Stimulated activated CD4-positive, alpha-beta T cell treated with anti-CD3 and anti-CD28 coated beads, Interleukin-15, amount 100 ng/mL, for 48 hours (primary cell): ENCODE measurements at regions not wholly inside any gene's neighbourhood (a gene's known extent, or its start where the extent isn't known, plus 50 kb on each side); places are given as distances from the start of the nearest gene placed in this dataset.

Experiments
- DNase-seq, 2 donors: peaks; one replicate each; pipeline ENCODE4 v3.0.0-alpha.2; 2020; ENCODE audit warnings: low read depth in 2 of 2

DNA sequence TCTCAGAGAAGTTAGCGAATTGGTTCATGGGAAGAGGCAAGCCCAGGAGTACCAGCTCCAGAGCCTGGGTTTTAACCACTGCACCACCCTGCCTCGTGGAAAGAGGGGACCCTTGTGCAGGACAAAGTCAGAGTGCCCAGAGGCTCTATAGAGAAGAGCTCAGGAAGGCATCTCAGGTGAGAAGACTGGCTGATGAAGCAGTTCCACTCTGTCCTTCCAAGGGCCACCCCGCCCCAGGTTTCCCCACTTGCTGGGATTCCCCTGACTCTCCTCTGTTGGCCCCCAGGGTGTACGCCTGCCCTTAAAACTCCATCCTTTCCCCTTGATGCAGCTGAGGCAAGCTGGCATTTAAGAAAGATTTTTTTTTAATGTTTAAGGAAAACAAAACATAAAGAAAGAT, 265.8 kb downstream of the BUD13 start:
- DNase-seq: no peak

DNA sequence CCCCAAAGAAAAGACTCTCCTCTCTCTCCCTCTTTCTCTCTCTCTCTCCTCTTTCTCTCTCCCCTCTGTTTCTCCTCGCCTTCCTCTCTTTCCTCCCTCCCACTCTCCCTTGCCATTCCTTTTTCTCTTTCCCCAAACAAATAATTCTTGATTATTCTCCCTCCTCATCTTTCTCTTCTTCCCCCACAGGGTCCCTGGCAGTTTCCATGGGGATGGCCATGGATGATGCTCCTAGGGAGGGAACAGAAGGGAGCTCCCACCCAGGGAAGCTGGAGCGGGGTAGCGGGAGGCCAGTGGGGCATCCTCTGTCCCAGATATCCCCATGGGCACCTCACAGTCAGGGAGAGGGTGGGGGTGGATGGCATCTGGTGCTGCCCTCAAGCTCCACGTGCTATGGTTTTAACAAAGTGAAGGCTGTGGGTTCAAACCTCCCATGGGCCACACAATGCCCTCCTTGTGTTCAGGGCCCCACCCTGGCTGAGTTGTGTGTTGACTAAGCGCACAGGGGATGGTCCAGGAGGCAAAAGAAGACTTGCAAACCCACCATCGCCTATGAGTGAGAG, 266.4 kb downstream of the BUD13 start:
- DNase-seq: no peak

DNA sequence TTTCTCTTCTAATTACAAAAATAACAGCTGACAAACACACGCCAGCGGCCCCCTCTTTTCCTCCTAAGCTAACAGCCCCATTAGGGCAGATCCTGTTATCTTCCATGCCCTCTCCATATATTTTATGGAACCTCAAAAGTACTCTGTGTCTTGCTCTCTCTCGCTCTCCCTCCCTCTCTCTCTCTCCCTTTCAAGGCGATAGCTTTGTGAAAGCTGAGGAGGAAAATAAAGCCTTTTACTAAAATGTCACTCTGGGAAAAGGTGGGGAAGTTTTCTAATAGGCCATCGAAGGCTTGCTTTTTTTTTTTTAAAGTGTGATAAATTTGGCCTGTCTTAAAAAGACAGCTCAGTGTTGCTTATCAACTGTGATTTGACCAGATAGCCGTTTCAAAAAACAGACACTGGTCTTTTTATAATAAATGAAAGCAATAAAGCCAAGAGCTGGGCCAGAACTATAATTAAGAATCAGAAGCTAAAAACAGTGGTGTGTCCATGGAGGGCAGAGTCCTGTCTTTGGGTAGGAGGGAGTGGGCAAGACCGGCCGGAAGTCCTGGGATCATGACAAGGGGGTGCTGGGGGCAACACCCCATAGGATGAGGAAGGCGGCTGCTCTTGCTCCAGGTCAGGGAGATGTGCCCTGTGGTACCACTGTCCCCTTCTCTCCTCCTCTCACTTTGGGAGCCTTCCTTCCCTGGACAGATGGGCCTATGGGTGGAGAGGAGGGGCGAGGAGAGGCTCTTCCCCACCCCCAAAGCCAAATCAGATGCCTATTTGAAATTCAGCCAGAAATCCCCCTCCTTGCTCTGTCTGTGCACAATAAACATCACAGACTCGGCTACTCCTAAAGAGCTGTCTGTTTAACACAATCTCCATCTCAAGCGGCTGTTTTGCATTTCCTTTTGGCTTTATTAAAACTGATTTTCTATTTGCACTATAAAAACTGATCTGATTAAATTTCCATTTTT, 267.2 kb downstream of the BUD13 start:
- no peak for DNase-seq

DNA sequence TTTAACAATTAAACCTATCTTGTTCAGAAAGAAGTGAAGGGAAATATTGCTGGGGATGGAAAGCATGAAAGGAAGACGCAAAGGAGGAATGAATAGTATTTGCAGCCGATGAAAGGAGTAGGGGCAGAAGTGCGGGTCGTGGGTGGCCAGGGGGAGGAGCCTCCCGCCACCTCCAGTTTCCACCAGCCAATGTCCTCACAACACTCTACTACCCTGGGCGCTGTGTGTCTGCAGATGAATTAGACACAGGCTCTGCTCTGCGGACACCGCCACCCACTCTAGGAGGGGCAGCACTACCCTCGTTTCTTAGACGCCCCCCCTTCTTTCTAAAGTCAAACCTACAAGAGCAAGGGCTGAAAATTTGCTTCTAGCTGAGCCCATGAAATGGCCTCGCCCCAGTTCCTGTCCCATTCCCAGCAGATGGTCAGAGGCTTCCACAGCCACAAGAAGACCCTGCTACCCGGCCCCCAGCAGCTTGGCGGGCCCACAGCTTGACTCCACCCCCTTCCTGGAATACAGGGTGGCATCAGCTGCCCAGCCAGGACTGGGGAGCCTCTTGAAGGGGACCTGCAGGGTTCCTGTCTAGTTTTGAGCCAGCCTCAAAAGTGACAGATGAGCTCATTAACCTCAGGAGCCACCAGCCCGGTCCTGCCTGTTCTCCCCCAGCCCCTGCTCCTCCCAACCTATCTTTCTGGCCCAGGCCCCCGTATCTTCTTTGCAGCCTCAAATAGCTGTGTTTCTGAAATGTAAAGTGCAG, 268.1 kb downstream of the BUD13 start:
- DNase-seq: no peak

DNA sequence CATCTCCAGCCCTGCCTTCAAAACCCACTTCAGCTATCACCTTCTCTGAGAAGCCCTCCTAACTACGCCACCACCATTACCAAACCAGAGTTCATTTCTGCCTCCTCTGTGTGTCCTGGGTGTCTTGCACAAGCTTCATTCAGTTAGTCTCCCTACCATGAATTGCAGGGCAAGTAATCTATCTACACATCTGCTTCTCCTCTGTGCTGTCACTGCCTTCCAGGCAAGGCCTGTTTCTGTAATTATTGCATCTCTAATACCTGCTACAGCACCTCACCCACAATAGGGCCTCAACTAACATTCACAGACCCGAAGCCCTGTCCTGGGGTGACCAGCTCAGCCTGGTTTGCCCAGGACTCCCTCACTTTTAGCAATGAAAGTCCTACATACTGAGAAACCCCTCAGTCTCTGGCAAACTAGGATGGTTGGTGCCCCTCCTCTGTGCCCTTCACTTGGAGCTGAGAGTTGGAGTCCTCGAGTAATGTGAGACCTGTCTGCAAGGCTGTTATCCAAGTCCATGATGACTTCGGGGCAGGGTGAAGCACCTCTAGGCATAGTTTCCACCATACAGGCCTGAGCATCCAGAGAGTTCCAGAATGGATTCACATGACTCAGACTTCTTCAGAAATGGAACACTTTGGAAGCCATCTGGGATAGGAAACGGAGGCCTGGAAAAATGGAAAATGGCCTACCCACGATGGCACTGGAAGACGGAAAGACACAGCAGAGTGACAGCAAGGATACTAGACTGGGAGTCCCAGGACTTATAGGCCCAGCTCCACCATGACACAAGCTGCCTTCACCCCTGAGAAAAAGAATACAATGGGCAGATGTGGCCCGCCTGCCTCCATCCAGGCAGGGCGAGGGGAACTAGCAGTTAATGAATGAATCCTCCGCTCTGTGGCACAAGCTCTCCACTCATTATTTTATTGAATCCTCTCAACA, 269.3 kb downstream of the BUD13 start:
- DNase-seq: no peak

DNA sequence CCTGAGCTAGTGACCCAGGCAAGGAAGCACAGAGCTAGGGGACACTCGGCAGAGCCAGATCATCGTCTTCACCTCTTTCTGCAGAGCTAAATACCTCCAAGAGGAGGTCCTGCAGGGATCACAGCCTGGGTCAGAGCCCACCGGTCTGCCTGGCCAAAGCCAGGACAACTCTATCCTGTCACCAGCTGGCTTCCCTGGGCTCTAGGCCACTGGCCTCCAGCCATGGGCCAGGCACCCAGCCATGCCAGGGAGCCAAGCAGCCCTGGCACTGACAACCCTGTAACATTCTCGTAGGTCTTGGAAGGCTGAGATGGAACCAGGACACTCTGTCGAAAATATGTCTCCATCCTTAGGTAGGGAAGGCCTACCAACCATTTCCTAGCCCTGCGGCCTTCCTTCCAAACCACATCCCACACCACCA, 270.1 kb downstream of the BUD13 start:
- DNase-seq: no peak

DNA sequence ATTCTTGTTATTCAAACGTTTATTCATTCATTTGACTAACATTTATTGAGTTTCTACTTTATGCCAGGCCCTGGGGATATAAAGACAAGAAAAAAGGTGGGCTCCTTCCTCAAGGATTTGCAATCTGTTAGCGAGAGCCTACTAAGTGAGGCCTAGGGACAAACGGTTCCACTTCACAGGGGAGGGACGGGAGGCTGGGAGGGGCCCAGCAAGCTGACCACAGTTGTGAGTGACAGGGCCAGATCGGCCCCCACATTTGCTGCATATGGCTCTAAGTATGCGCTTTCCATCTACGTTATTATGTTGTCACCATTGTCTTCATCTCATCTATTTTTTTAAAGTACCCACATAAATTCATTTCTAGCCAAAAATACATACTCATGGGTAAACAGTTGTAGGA, 271.1 kb downstream of the BUD13 start:
- DNase-seq: no peak

DNA sequence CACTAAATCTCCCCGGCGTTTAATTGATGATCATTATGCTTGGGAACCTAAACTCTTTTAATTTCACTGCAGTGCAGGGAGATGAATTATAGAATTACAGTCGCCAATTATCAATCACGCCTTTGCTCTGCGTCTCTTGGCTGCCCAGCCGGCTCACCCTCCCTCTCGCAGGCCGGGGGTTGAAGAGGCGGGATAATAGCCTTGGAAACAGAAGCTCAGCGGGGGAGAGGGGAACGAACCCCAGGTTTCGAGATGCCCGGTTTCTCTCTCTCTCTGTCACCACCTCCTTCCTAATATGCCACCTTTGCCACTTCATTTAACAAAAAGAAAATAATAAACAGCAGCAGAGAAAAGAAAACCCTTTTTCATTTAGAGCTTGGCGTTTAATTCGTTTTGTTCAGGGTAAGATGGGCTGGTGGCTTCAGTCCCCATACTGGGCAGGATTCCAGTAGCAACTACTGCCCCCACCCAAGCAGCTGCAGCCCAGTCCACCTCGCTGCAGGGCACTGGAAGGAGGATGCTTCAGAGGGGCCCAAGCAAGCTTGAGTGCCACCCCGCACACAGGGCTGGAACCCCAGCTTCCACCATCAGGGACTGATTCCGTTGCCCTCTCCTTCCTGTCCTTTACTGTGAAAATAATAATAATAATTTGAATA, 271.7 kb downstream of the BUD13 start:
- DNase-seq: no peak

DNA sequence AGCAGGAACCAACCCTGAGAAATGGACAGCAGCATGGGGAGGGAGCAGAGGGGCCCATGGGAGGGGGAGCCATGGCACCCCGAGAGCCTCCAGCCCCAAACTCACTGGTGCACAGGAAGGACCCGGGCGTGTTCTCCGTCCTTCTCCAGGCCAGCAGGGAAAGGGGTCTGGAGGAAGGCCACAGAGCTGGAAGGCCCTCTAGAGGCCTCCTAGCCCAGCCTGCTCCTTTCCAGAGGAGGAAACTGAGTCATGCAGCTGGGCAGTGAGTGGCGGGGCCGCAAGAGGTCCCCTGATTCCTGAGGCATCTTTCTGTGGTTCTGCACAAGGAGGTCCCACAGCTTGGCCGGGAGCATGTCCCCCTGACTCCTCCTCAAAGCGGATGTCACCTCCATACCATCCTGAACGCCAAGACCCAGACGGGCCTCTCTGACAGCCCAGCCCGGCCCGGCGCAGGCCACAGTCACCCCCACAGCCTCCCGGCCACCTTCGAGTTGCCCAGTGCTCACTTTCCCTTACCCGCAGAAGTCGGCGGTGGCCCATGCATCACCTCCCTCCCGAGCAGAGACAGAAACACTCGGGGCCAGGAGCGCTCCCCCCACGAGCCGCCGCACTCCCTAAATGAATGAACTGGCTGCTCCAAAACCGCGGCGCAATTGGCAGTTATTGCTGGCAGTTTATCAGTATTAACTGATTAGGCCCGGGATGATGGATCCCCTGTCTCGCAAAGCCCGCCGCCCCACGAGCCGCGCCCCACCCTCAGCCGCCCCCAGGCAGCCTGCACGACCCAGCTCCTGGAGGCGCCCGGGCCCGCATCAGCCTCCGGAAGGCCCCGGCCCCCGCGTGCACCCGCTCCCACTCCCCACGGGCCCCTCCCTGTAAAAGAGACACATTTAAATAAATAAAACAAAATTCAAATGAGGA, 272.5 kb downstream of the BUD13 start:
- DNase-seq: no peak

DNA sequence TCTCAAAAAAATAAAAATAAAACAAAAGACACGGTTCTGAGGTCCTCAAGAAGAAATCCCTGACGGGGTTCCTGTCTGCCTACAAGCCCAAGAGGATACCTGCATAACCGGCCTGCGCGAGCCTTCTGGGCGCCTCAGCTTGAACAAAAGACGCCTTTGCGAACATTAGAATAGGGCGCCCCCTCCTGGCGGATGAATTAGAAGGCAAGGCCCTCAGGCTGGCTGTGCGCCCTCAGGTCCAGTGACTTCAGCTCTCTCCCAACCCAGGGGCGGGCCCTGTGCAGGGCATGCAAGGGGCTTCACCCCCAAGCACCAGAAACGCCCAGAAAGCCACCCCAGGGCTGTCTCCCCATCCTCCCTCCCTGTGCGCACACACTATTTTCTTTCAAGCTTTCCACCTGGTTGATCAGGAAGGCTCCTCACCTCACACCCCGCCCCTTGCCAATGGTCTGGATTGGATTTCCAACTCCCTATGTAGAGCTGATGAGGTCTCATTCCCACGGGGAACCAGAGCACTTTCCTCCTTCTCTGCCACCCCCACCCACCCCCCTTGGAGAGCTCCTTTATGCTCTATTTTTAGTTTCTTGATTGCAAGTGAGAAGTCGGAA, 273.3 kb downstream of the BUD13 start:
- peak; percentile 52 for DNase-seq

DNA sequence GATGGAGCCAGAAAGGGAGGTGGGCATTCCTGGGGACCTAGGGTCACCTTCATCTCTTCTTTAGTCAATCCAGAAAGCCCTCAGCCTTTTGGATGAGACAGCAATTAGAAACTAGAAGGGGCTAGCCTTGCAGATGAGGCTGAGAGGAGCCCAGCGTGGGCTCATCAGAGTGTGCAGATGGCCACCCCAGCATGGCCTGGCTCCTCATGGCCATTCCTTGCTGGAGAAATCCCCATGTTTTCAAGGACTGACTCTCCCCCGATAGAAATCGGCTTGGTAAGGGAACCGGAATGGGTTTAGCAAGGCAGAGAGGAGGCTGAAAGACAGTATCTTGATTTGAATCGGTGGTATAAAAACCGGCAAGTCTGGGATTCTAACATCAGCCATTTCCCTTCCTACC, 274.6 kb downstream of the BUD13 start:
- no peak for DNase-seq

DNA sequence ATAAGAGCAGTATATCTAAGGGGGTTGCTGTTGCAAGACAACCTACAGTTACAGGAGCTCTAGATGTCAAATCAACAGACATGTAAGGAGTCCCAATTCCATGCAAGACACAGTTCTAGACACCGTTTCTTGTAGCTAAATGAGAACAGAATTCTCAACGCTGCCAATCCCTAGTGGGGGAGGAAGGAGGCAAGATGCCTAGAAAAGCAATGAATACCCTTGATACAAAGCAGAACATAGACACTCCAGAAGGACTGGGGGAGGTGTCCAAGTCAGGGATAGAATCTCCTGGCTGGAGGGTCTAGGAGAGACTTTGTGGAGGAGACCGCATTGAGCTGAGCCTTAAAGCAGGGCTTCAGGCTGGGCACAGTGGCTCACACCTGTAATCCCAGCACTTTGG, 280.2 kb downstream of the BUD13 start:
- DNase-seq: no peak

DNA sequence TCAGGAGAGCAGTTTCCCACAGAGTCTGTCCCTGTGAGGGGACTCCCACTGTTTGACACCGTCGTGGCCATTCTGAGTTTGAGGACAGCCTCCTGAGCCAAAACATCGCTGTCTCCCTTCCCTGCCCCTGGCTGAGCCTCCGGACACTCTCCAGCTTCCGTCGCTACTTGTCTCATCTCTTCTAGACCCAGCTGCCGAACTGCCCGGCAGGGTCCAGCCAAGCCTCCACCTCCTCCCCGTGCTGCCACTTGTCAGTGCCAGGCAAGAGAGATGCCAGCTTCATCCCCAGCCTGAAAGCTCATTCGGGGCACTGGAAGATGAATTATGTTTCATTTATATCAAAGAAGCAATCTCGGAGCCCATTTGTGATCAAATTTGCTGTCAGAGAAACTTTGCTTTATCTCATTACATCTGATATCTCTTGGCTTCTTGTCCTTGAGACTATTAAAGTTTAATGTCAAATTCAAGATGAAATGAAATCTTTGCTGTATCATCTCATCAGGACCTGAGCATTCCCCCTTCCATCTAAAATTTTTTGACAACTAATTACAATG, 283.9 kb downstream of the BUD13 start:
- DNase-seq: no peak

DNA sequence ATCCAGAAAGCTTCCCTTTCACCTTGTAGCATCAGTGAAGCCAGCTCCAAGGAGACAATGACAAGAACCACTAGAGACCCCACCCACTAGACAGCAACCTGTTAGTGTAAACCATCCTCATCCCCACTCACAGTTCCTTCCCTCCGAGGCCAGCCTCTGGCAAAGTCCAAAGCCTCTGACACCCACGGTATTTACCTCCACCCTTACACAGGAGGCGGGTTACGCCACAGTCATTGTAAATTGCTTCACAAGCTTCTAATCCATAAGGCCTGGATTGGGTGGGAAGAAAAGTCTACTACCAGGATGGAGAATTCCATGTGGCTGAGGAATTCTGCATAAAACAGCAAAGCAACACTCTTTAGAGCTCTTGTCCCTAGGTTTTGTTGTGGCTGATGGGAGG, 287.4 kb downstream of the BUD13 start:
- DNase-seq: no peak

DNA sequence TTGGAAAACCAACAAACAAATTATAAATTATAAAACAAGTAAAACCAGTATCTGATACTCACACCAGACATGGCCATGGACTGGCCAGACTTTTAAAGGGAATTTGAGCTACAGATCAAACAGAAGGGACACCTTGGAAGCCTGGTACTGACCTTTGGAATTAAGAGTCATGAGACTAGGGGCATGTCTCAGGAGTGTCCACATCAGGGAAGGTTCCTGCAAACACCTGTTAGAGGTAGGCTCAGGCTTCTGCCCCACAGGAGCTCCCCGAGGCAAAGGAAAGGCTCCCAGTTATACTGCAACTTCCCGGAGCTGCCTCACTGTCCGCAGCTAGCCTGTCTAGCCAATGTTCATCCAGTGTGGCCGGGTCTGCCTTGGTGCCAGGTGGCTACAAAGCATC, 290.1 kb downstream of the BUD13 start:
- no peak for DNase-seq

DNA sequence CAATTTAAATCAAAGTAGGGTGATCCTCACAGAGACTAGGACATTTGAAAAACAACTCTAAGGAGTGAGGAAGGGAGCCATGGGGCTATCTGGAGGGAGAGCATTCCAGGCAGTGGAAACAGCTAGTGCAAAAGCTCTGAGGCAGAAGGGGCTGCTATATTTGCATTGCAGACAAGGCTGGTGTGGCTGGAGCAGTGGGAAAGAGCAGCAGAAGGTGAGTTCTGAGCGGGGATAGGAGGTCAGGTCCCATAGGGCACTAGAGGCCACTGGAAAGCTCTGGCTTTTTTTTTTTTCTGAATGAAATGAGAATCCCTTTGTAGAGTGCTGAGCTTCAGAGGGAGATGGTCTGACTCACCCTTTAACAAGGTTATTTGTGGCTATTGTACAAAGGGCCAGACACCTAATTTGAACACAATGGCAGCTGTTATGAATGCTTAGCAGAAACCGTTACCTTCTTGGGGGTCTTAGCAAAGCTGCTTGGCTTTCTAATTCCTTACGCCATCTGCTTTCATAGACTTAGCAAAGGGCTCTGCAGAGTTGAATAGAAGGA, 291.6 kb downstream of the BUD13 start:
- no peak for DNase-seq

DNA sequence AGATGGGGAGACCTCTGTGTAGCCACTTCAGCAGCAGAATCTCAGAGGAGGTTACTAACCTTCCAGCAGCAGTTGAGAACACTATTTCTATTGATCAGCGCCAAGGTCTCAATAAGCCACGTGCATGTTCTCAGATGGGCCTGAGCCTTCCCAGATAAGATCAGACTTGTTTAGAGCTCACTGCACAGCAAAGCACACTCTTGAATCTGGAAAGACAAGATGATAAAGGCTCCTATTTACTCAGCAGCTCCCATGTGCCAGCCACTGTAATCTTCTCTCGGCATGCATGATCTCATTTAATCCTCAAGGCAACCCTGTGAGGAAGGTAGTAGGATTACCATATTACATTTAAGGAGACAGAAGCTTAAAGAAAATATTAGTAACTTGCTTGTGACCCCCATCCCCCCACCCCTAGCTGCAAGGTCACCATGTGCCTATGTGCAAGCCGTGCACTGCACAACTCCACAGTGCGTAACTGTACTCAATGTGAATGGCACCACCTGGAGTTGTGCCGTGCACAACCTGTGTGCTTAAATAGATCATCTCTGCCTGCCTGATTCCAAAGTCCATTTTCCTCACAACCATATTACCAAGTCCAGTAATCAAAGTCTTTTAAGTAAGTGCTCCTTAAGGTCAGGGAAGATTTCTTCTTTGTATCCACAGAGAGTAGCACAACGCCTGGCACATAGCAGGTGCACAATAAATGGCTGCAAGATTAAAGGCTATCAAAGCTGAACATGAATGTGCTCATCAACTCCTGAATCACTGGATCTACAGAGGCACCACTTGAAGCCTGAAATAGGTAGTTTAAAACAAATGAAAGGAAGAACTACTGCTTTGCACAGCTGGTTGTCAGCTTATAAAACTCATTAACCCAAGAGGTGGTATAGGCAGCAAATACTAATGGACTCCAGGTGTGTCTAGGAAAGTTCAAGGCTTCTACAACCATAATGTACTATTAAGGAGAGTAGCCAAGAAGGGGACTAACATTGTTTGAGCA, 293.8 kb downstream of the BUD13 start:
- DNase-seq: no peak

DNA sequence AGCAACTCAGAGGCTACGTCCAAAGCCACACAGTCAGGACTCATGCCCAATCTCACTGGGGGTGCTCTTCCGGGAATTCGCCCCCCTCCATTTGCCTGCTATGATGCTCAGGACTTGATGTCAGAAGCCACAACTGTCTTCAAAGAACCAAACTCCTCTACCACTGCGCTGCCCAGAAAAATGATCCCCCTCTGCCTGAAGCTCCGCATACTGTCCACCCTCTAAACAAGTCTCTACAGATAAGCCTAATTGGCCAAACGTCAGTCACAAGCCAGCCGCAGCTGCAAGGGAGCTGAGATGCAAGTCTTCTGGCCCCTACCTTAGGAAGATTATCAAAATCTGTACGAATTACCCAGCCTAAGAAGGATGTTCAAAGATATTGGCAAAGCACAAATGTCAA, 294.6 kb downstream of the BUD13 start:
- no peak for DNase-seq
